IMR-90 (cell line): ENCODE measurements at regions not wholly inside any gene's neighbourhood (a gene's known extent, or its start where the extent isn't known, plus 50 kb on each side); places are given as distances from the start of the nearest gene placed in this dataset.

Source experiments
- CEBPB ChIP-seq: IDR thresholded peaks from 2 replicates; pipeline ENCODE4 v1.6.1; 2012; ENCODE audit warnings: low read depth, low read length, improper control_type of control experiment
- CTCF ChIP-seq: conservative IDR thresholded peaks from 2 replicates; pipeline ENCODE4 v1.5.1; 2012; ENCODE audit warnings: mild to moderate bottlenecking, low read depth, low read length, improper control_type of control experiment
- POLR2A ChIP-seq: IDR thresholded peaks from 2 replicates; pipeline ENCODE4 v1.6.1; 2012; ENCODE audit warnings: mild to moderate bottlenecking, low read depth, low read length
- SMC3 ChIP-seq: fragments of 150-350 bp; IDR thresholded peaks from 2 replicates; pipeline ENCODE4 v1.6.1; 2016; ENCODE audit warnings: low read depth, mild to moderate bottlenecking, antibody characterized with exemption, low read length, moderate library complexity

GRCh38 chr5:54833590-54833989, 151.8 kb downstream of the ESM1 start:
- no peak for TF ChIP-seq CEBPB
- TF ChIP-seq SMC3: no peak
- no peak for TF ChIP-seq POLR2A
- no peak for TF ChIP-seq CTCF
